OCI-LY7 (cell line): ENCODE measurements at regions not wholly inside any gene's neighbourhood (a gene's known extent, or its start where the extent isn't known, plus 50 kb on each side); places are given as distances from the start of the nearest gene placed in this dataset.

Experiments used
- BruUV-seq: library from RNA; stranded (reverse); fragments of 400-500 nt; replicated peaks from 2 replicates; lab custom pipeline; 2021; lab: Mats Ljungman, UMichigan
- CTCF ChIA-PET: fragments of 300-600 bp; sonication (Branson Sonifier 250); formaldehyde crosslinking; loops from one replicate; lab custom pipeline; 2022; ENCODE audit warnings: antibody characterized with exemption; ENCODE audit not compliant: unreplicated experiment; lab: Charles Lee
- POLR2A ChIA-PET: fragments of 300-600 bp; sonication (Branson Sonifier 250); formaldehyde crosslinking; loops from one replicate; lab custom pipeline; 2022; ENCODE audit warnings: antibody characterized with exemption; lab: Charles Lee
- DNase-seq: peaks from one replicate; pipeline ENCODE4 v3.0.0-alpha.2; 2015; ENCODE audit warnings: low spot score
- H2AFZ ChIP-seq: fragments of 200-600 bp; sonication (generic), shearing (Covaris generic); 2 replicates; pipeline ENCODE4 v1.6.1; 2014; ENCODE audit warnings: mild to moderate bottlenecking, antibody characterized with exemption, low read length, moderate library complexity
- H3K27ac ChIP-seq: fragments of 200-600 bp; sonication (generic); 2 replicates; pipeline ENCODE4 v1.5.1; 2014; ENCODE audit warnings: mixed run types, low read depth, mild to moderate bottlenecking, moderate library complexity, low read length, inconsistent platforms; ENCODE audit not compliant: poor library complexity, severe bottlenecking
- H3K36me3 ChIP-seq: fragments of 200-600 bp; sonication (generic); 2 replicates; pipeline ENCODE4 v1.6.1; 2014; ENCODE audit warnings: mild to moderate bottlenecking, antibody characterized with exemption, low read length, moderate library complexity, mixed read lengths; ENCODE audit not compliant: insufficient read depth
- H3K4me1 ChIP-seq: fragments of 200-600 bp; sonication (generic); 2 replicates; pipeline ENCODE4 v1.5.1; 2014; ENCODE audit warnings: mild to moderate bottlenecking, low read length; ENCODE audit not compliant: insufficient read depth, poor library complexity, severe bottlenecking
- H3K4me2 ChIP-seq: fragments of 200-600 bp; sonication (generic); 2 replicates; pipeline ENCODE4 v1.6.1; 2014; ENCODE audit warnings: mild to moderate bottlenecking, low read length
- H3K4me3 ChIP-seq: fragments of 200-600 bp; sonication (generic); 2 replicates; pipeline ENCODE4 v1.5.1; 2014; ENCODE audit warnings: mild to moderate bottlenecking, low read depth, low read length; ENCODE audit not compliant: poor library complexity, severe bottlenecking
- H3K79me2 ChIP-seq: fragments of 200-600 bp; sonication (generic); 2 replicates; pipeline ENCODE4 v1.6.1; 2016; ENCODE audit warnings: low read depth, mild to moderate bottlenecking, low read length, moderate library complexity, mixed read lengths; ENCODE audit not compliant: insufficient read depth
- H3K9me2 ChIP-seq: fragments of 200-600 bp; sonication (generic); 2 replicates; pipeline ENCODE4 v1.6.1; 2016; ENCODE audit warnings: mild to moderate bottlenecking, low read length, mixed read lengths; ENCODE audit not compliant: insufficient read depth
- H3K9me3 ChIP-seq: fragments of 200-600 bp; sonication (generic); 2 replicates; pipeline ENCODE4 v1.6.1; 2014; ENCODE audit warnings: mild to moderate bottlenecking, mixed run types, low read length, mixed read lengths
- H4K20me1 ChIP-seq: fragments of 200-600 bp; sonication (generic); 2 replicates; pipeline ENCODE4 v1.6.1; 2014; ENCODE audit warnings: mild to moderate bottlenecking, antibody characterized with exemption, low read length, moderate library complexity, mixed read lengths; ENCODE audit not compliant: insufficient read depth
- EZH2phosphoT487 ChIP-seq: fragments of 200-600 bp; sonication (generic); IDR thresholded peaks from 2 replicates; pipeline ENCODE4 v1.6.1; 2018; ENCODE audit warnings: low read depth, borderline replicate concordance, mild to moderate bottlenecking, mixed run types, antibody characterized with exemption, low read length, moderate library complexity, mixed read lengths
- intact Hi-C: fragments of 100-400 bp; cut with micrococcal nuclease; formaldehyde crosslinking; loops from one replicate; pipeline ENCODE4 v1.10.0; 2022; ENCODE audit not compliant: unreplicated experiment
- TF ChIP-seq, protein P1 (sequence below): fragments of 200-600 bp; sonication (generic); conservative IDR thresholded peaks from 2 replicates; pipeline ENCODE4 v1.5.1; 2014; ENCODE audit warnings: mild to moderate bottlenecking, antibody characterized with exemption, low read length, moderate library complexity, mixed read lengths

DNA sequence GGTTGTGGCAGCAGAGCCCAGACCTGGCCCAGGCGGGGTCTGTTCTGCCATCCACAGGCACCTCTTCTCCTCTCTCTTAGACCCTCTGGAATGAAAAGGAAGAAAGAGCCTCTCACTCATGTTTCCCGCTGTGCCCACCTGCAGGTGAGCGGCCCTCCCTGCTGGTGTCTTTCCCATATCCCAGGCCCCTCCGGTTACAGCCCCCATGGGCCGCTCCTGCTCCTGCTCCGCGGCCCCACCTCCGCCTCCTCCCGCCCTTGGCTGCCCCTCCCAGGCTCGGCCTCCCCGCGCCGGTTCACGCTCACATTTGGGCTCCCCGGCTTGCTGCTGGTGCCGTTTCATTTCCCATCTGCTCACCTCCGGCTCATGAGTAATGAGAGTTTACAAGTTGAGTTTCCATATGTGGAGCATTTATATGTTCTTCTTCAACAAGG lies 98.7 kb upstream of the SDK2 start:
- ChIA-PET CTCF (no interaction called here), POLR2A (no interaction called here)
- H3K4me3 ChIP-seq = no peak overlapping the region
- H3K36me3 ChIP-seq = no peaks in the 10 kb centered on the region
- no peak for DNase-seq
- H3K9me2 ChIP-seq = no peaks in the 10 kb centered on the region
- H3K27ac ChIP-seq = no peak overlapping the region
- TF ChIP-seq, protein P1, sequence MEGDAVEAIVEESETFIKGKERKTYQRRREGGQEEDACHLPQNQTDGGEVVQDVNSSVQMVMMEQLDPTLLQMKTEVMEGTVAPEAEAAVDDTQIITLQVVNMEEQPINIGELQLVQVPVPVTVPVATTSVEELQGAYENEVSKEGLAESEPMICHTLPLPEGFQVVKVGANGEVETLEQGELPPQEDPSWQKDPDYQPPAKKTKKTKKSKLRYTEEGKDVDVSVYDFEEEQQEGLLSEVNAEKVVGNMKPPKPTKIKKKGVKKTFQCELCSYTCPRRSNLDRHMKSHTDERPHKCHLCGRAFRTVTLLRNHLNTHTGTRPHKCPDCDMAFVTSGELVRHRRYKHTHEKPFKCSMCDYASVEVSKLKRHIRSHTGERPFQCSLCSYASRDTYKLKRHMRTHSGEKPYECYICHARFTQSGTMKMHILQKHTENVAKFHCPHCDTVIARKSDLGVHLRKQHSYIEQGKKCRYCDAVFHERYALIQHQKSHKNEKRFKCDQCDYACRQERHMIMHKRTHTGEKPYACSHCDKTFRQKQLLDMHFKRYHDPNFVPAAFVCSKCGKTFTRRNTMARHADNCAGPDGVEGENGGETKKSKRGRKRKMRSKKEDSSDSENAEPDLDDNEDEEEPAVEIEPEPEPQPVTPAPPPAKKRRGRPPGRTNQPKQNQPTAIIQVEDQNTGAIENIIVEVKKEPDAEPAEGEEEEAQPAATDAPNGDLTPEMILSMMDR = no peak
- TF ChIP-seq EZH2phosphoT487 = no peak
- peaks cover 27% of the 10 kb centered on the region for H3K4me1 ChIP-seq
- BruUV-seq = no TSS peak
- H3K9me3 ChIP-seq = no peaks in the 10 kb centered on the region
- intact Hi-C loops = no loop called here
- no peaks in the 10 kb centered on the region for H4K20me1 ChIP-seq
- no peaks in the 10 kb centered on the region for H3K79me2 ChIP-seq
- no peak overlapping the region for H2AFZ ChIP-seq
- no peak overlapping the region for H3K4me2 ChIP-seq

GRCh38 chr17:73743518-73744201 lies 99.4 kb upstream of the SDK2 start:
- DNase-seq = no peak
- no peaks in the 10 kb centered on the region for H3K9me2 ChIP-seq
- H3K4me3 ChIP-seq = no peak overlapping the region
- H3K27ac ChIP-seq = no peak overlapping the region
- peaks cover 27% of the 10 kb centered on the region for H3K4me1 ChIP-seq
- H4K20me1 ChIP-seq = no peaks in the 10 kb centered on the region
- no peaks in the 10 kb centered on the region for H3K9me3 ChIP-seq
- CTCF ChIA-PET = no interaction called here
- H3K79me2 ChIP-seq = no peaks in the 10 kb centered on the region
- no TSS peak for BruUV-seq
- no peak for TF ChIP-seq EZH2phosphoT487
- TF ChIP-seq, protein P1 = no peak
- H2AFZ ChIP-seq = no peak overlapping the region
- peak overlapping the region; percentile 27; the same call in 1 of the 2 replicates for H3K4me2 ChIP-seq
- intact Hi-C loops = no loop called here
- POLR2A ChIA-PET = no interaction called here
- no peaks in the 10 kb centered on the region for H3K36me3 ChIP-seq

GRCh38 chr17:73744411-73744810 lies 100.2 kb upstream of the SDK2 start:
- intact Hi-C loops = no loop called here
- peaks cover 27% of the 10 kb centered on the region for H3K4me1 ChIP-seq
- no TSS peak for BruUV-seq
- ChIA-PET POLR2A (no interaction called here), CTCF (no interaction called here)
- no peaks in the 10 kb centered on the region for H3K9me2 ChIP-seq
- H3K79me2 ChIP-seq = no peaks in the 10 kb centered on the region
- peak overlapping the region; percentile 27; the same call in 1 of the 2 replicates for H3K4me2 ChIP-seq
- no peak overlapping the region for H3K4me3 ChIP-seq
- no peak overlapping the region for H3K27ac ChIP-seq
- no peaks in the 10 kb centered on the region for H4K20me1 ChIP-seq
- TF ChIP-seq EZH2phosphoT487 = no peak
- TF ChIP-seq, protein P1 = no peak
- DNase-seq = no peak
- no peaks in the 10 kb centered on the region for H3K9me3 ChIP-seq
- H3K36me3 ChIP-seq = no peaks in the 10 kb centered on the region
- no peak overlapping the region for H2AFZ ChIP-seq
